ENCODE measurements at regions not wholly inside any gene's neighbourhood (a gene's known extent, or its start where the extent isn't known, plus 50 kb on each side); places are given as distances from the start of the nearest gene placed in this dataset.

GRCh38 chr3:65285956-65286355 lies 598.2 kb upstream of the ADAMTS9 start:
- TF ChIP-seq CTCF (conservative IDR thresholded peaks at IDR 0.05 in 1 of 2, IDR thresholded peaks at IDR 0.05 in 1 of 2; ENCODE audit: extremely low read depth in 1 of 2, insufficient read depth in 1 of 2, low read depth in 1 of 2, low read length in 2 of 2) = no peak
- TF ChIP-seq EZH2 (IDR thresholded peaks at IDR 0.05; ENCODE audit: borderline replicate concordance, low read length) = no peak
